HK-2 (cell line): ENCODE measurements at regions not wholly inside any gene's neighbourhood (a gene's known extent, or its start where the extent isn't known, plus 50 kb on each side); places are given as distances from the start of the nearest gene placed in this dataset.
"Not testable (repeated sequence)": the region's sequence is repeated elsewhere in the genome, so short reads cannot be mapped to it uniquely, and the experiment has no call there.

Experiments used
- DNase-seq: peaks from one replicate; pipeline ENCODE4 v3.0.0-alpha.2; 2018; ENCODE audit not compliant: unreplicated experiment

- peak; percentile 1 for DNase-seq
These were observed 1099.4 kb downstream of the TSPY10 start for GRCh38 chrY:10627116-10627515.

DNA sequence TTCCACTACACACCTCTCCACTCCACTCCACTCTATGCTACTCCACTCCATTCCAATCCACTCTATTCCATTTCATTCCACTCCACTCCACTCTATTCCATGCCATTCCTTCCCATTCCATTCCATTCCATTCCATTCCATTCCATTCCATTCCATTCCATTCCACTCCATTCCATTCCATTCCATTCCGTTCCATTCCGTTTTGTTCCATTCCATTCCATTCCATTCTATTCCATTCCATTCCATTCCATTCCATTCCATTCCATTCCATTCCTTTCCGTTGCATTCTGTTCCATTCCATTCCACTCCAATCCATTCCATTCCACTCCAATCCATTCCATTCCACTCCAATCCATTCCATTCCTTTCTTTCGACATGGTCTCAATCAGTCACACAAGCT lies 1121.1 kb downstream of the TSPY10 start:
- DNase-seq: not testable (repeated sequence)

GRCh38 chrY:10657120-10657519 lies 1129.4 kb downstream of the TSPY10 start:
- not testable (repeated sequence) for DNase-seq

DNA sequence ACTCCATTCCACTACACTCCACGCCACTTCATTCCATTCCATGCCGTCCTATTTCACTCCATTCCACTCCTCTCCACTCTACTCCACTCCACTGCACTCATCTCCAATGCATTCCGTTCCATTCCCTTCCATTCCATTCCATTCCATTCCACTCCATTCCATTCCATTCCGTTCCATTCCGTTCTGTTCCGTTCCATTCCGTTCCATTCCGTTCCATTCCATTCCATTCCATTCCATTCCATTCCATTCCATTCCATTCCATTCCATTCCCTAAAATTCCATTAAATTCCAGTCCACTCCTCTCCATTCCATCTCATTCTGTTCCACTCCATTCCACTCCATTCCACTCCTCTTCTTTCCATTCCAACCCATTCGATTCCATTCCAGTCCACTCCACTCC lies 1139.1 kb downstream of the TSPY10 start:
- no peak for DNase-seq

- no peak for DNase-seq
These were observed 1158.7 kb downstream of the TSPY10 start for GRCh38 chrY:10686414-10686813.
